ENCODE measurements at regions not wholly inside any gene's neighbourhood (a gene's known extent, or its start where the extent isn't known, plus 50 kb on each side); places are given as distances from the start of the nearest gene placed in this dataset.
A peak's percentile ranks its signal among the peaks of the same experiment; 100 is the strongest.

DNA sequence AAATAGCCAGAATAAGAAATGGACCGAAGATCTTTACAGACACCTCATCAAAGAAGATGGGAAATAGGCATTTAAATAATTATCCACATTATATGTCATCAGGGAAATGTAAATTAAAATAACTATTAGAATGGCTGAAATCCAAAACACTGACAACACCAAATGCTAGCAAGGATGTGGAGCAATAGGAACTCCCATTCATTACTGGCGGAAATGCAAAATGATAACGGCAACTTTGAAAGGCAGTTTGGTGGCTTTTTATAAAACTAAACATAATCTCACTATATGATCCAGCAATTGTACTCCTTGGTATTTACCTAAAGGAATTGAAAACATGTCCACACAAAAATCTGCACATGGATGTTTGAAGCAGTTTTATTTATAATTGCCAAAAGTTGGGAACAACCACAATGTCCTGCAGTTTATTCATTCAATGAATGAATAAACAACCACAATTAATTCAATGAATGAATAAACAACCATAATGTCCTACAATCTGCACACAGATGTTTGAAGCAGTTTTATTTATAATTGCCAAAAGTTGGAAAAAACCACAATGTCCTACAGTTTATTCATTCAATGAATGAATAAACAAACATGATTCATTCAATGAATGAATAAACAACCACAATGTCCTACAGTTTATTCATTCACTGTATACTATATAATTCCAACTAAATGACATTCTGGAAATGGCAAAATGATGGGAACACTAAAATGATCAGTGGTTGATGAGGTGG is 117.6 kb upstream of the PCDH18 start:
- H3K27me3 Mint-ChIP-seq (ENCODE audit: insufficient read depth): peaks cover 2% of the 10 kb centered on the region; the same call in 1 of the 2 replicates
- H3K36me3 Mint-ChIP-seq (ENCODE audit: low read depth): no peaks in the 10 kb centered on the region
- no peaks in the 10 kb centered on the region for H3K9me3 Mint-ChIP-seq
- DNase-seq: no peak
- peaks cover 43% of the 10 kb centered on the region for H3K4me1 Mint-ChIP-seq (ENCODE audit: low read depth)
- TF ChIP-seq, protein P1, sequence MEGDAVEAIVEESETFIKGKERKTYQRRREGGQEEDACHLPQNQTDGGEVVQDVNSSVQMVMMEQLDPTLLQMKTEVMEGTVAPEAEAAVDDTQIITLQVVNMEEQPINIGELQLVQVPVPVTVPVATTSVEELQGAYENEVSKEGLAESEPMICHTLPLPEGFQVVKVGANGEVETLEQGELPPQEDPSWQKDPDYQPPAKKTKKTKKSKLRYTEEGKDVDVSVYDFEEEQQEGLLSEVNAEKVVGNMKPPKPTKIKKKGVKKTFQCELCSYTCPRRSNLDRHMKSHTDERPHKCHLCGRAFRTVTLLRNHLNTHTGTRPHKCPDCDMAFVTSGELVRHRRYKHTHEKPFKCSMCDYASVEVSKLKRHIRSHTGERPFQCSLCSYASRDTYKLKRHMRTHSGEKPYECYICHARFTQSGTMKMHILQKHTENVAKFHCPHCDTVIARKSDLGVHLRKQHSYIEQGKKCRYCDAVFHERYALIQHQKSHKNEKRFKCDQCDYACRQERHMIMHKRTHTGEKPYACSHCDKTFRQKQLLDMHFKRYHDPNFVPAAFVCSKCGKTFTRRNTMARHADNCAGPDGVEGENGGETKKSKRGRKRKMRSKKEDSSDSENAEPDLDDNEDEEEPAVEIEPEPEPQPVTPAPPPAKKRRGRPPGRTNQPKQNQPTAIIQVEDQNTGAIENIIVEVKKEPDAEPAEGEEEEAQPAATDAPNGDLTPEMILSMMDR (IDR thresholded peaks at IDR 0.05): no peak
- H3K4me3 Mint-ChIP-seq: no peak overlapping the region
- no peak overlapping the region for H3K27ac Mint-ChIP-seq

DNA sequence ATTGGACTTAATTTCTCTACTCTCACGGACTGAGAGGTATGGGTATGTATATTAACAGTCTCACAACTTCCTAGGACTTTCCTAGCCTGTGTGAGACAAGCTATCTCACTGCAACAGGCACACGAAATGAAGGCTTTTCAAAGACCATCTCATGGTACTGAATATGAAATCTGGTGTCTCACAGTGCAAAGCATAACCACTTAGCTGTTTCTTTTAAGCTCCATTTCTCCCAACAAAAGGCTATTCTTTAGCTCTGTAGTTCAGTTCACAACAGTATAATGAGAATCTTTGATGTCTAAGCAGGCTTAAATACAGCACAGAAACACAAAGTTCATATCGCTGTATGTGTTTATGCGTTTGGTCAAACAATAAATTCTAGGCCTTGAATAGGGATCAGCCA is 116.2 kb upstream of the PCDH18 start:
- TF ChIP-seq, protein P1 (IDR thresholded peaks at IDR 0.05): no peak
- H3K4me3 Mint-ChIP-seq: no peak overlapping the region
- no peak overlapping the region for H3K27ac Mint-ChIP-seq
- no peaks in the 10 kb centered on the region for H3K9me3 Mint-ChIP-seq
- DNase-seq: no peak
- H3K4me1 Mint-ChIP-seq (ENCODE audit: low read depth): peaks cover 57% of the 10 kb centered on the region
- H3K36me3 Mint-ChIP-seq (ENCODE audit: low read depth): no peaks in the 10 kb centered on the region
- H3K27me3 Mint-ChIP-seq (ENCODE audit: insufficient read depth): peaks cover 2% of the 10 kb centered on the region; the same call in 1 of the 2 replicates

DNA sequence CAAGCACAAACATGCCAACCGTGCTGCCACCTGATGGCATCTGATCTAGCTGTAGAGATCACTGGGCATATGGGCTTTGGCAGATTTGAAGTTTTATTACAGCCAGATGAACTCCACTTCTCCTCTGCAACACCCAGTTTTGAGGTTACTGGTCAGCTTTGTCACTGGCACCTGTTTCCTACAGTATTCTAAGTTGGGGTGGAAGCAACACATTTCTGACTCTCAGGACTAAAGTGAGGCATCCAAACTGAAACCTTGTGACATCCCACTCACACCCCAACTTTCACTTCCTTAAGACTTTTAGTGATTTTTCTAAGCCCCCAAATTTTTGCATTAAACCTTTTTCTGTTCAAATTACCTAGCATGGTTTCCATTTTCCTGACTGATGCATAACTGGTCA is 115.1 kb upstream of the PCDH18 start:
- TF ChIP-seq, protein P1 (IDR thresholded peaks at IDR 0.05): no peak
- Mint-ChIP-seq H3K4me1 (ENCODE audit: low read depth) (peaks cover 60% of the 10 kb centered on the region), H3K27ac (no peak overlapping the region), H3K36me3 (ENCODE audit: low read depth) (no peaks in the 10 kb centered on the region), H3K4me3 (no peak overlapping the region), H3K27me3 (ENCODE audit: insufficient read depth) (peaks cover 2% of the 10 kb centered on the region; the same call in 1 of the 2 replicates), H3K9me3 (no peaks in the 10 kb centered on the region)
- no peak for DNase-seq

DNA sequence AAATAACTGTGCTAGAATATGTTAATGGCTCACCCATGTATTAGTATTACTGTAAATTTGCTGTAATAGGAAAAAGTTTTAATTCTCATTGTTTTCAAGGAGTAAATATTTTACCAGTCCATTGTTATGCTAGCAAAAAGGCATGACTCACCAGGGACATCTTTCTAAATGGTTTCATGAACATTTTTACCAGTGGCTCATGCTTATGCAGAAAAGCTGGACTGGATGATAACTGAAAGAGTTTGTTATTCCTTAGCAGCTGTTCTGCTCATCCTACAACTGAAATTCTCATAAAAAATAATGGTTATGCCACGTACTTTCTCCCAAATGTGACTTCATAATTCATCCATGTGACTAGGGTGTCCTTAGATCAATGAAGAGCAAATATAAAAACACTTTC is 111.9 kb upstream of the PCDH18 start:
- H3K27ac Mint-ChIP-seq: no peak overlapping the region
- H3K4me3 Mint-ChIP-seq: no peak overlapping the region
- peak; percentile 35 for DNase-seq
- peaks cover 2% of the 10 kb centered on the region; the same call in 1 of the 2 replicates for H3K27me3 Mint-ChIP-seq (ENCODE audit: insufficient read depth)
- no peaks in the 10 kb centered on the region for H3K9me3 Mint-ChIP-seq
- H3K36me3 Mint-ChIP-seq (ENCODE audit: low read depth): no peaks in the 10 kb centered on the region
- TF ChIP-seq, protein P1 (IDR thresholded peaks at IDR 0.05): no peak
- H3K4me1 Mint-ChIP-seq (ENCODE audit: low read depth): peaks cover 36% of the 10 kb centered on the region

DNA sequence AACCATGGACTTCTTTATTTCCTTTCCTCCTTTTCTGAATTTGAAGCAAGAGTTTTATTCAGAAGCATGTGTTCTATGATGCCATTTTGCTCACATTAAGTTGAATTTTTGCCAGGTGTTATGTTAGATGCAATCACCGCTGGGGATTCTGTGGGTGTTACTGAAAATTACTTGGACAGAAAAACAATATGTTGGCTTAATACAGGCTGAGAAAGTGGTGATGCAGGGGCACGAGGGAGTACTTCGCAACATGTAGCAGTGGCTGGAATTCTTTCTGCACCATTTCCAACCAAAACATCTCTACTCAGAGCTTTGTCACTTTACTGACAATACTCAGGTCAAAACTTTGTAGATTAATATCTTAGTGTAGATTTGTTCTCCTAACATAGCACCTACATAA is 109.2 kb upstream of the PCDH18 start:
- Mint-ChIP-seq H3K27ac (no peak overlapping the region), H3K4me3 (no peak overlapping the region), H3K27me3 (ENCODE audit: insufficient read depth) (no peaks in the 10 kb centered on the region), H3K36me3 (ENCODE audit: low read depth) (no peaks in the 10 kb centered on the region), H3K4me1 (ENCODE audit: low read depth) (peaks cover 24% of the 10 kb centered on the region), H3K9me3 (no peaks in the 10 kb centered on the region)
- TF ChIP-seq, protein P1 (IDR thresholded peaks at IDR 0.05): no peak
- DNase-seq: no peak
